SK-N-SH (cell line): ENCODE measurements at regions not wholly inside any gene's neighbourhood (a gene's known extent, or its start where the extent isn't known, plus 50 kb on each side); places are given as distances from the start of the nearest gene placed in this dataset.

Source experiments
- EP300 ChIP-seq, 2 experiments: IDR thresholded peaks; 2 replicates each; pipeline versions ENCODE4 v1.4.0 to v1.6.1; 2012; ENCODE audit warnings: borderline replicate concordance in 1 of 2, low read depth in 1 of 2, low read length in 1 of 2
- GATA2 ChIP-seq: sonication (generic); formaldehyde crosslinking; IDR thresholded peaks from 2 replicates; pipeline ENCODE4 v1.5.0; 2020; ENCODE audit warnings: mild to moderate bottlenecking, missing genetic modification reagents
- JUND ChIP-seq: IDR thresholded peaks from 2 replicates; pipeline ENCODE4 v1.4.0; 2012
- POLR2AphosphoS5 ChIP-seq: IDR thresholded peaks from 2 replicates; pipeline ENCODE4 v1.6.1; 2012; ENCODE audit warnings: low read depth, low read length
- SIN3A ChIP-seq: IDR thresholded peaks from 2 replicates; pipeline ENCODE4 v1.6.1; 2012; ENCODE audit warnings: low read depth, mild to moderate bottlenecking, low read length, moderate library complexity, borderline replicate concordance
- SMC3 ChIP-seq: IDR thresholded peaks from 2 replicates; pipeline ENCODE4 v1.6.1; 2012; ENCODE audit warnings: low read depth, low read length, improper control_type of control experiment
- TAF1 ChIP-seq: IDR thresholded peaks from 2 replicates; pipeline ENCODE4 v1.6.1; 2012; ENCODE audit warnings: low read depth, mild to moderate bottlenecking, low read length, moderate library complexity, borderline replicate concordance
- YY1 ChIP-seq: IDR thresholded peaks from 2 replicates; pipeline ENCODE4 v1.4.0; 2012; ENCODE audit warnings: low read depth, mild to moderate bottlenecking
- TF ChIP-seq, protein P1 (sequence below): IDR thresholded peaks from 2 replicates; pipeline ENCODE4 v1.6.1; 2012; ENCODE audit warnings: mild to moderate bottlenecking, low read depth, low read length, moderate library complexity
- TF ChIP-seq, protein P2 (sequence below): fragments of 200-600 bp; sonication (generic); IDR thresholded peaks from 2 replicates; pipeline ENCODE4 v1.6.1; 2017; ENCODE audit warnings: antibody characterized with exemption, mild to moderate bottlenecking, moderate library complexity
- TF ChIP-seq, protein P3 (sequence below): IDR thresholded peaks from 2 replicates; pipeline ENCODE4 v1.4.0; 2012; ENCODE audit warnings: low read depth, borderline replicate concordance

DNA sequence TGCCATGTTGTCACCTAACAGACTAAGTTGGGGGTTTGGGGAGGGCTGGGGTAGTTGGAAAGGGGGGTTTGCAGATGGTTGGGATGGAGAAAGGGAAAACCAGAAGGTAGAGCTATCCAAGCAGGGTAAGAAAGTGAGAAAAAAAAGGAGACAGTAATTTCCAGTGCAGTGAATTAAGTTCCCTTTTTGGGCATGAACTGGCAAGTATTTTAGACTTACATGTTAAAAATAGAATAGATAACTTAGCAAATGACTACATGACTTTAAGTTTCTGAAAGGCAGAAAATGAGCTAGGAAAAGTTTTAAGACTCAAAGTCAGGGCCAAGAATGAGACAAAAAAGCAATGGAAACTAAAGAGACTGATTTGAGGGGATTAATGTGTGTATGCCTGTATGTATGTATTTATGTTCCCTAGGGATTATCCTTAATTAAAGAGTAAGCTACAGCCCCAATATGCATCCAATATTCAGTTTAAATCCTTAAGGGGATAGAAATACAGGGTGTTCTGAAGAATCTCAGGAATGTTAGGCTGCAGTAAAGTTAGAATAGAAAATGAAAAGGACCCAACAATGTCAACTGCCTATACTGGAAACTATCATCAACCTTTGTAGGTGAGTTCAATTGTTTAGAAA lies 285.2 kb upstream of the MME start:
- TF ChIP-seq EP300 (IDR thresholded peaks at IDR 0.05; ENCODE audit: borderline replicate concordance in 1 of 2, low read depth in 1 of 2, low read length in 1 of 2) (no peak), TAF1 (no peak), SMC3 (no peak), YY1 (no peak), SIN3A (no peak), GATA2 (CRISPR knock-in tag) (no peak), JUND (no peak), POLR2AphosphoS5 (no peak)
- TF ChIP-seq, protein P1, sequence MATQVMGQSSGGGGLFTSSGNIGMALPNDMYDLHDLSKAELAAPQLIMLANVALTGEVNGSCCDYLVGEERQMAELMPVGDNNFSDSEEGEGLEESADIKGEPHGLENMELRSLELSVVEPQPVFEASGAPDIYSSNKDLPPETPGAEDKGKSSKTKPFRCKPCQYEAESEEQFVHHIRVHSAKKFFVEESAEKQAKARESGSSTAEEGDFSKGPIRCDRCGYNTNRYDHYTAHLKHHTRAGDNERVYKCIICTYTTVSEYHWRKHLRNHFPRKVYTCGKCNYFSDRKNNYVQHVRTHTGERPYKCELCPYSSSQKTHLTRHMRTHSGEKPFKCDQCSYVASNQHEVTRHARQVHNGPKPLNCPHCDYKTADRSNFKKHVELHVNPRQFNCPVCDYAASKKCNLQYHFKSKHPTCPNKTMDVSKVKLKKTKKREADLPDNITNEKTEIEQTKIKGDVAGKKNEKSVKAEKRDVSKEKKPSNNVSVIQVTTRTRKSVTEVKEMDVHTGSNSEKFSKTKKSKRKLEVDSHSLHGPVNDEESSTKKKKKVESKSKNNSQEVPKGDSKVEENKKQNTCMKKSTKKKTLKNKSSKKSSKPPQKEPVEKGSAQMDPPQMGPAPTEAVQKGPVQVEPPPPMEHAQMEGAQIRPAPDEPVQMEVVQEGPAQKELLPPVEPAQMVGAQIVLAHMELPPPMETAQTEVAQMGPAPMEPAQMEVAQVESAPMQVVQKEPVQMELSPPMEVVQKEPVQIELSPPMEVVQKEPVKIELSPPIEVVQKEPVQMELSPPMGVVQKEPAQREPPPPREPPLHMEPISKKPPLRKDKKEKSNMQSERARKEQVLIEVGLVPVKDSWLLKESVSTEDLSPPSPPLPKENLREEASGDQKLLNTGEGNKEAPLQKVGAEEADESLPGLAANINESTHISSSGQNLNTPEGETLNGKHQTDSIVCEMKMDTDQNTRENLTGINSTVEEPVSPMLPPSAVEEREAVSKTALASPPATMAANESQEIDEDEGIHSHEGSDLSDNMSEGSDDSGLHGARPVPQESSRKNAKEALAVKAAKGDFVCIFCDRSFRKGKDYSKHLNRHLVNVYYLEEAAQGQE: no peak
- TF ChIP-seq, protein P2, sequence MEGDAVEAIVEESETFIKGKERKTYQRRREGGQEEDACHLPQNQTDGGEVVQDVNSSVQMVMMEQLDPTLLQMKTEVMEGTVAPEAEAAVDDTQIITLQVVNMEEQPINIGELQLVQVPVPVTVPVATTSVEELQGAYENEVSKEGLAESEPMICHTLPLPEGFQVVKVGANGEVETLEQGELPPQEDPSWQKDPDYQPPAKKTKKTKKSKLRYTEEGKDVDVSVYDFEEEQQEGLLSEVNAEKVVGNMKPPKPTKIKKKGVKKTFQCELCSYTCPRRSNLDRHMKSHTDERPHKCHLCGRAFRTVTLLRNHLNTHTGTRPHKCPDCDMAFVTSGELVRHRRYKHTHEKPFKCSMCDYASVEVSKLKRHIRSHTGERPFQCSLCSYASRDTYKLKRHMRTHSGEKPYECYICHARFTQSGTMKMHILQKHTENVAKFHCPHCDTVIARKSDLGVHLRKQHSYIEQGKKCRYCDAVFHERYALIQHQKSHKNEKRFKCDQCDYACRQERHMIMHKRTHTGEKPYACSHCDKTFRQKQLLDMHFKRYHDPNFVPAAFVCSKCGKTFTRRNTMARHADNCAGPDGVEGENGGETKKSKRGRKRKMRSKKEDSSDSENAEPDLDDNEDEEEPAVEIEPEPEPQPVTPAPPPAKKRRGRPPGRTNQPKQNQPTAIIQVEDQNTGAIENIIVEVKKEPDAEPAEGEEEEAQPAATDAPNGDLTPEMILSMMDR: no peak
- TF ChIP-seq, protein P3, sequence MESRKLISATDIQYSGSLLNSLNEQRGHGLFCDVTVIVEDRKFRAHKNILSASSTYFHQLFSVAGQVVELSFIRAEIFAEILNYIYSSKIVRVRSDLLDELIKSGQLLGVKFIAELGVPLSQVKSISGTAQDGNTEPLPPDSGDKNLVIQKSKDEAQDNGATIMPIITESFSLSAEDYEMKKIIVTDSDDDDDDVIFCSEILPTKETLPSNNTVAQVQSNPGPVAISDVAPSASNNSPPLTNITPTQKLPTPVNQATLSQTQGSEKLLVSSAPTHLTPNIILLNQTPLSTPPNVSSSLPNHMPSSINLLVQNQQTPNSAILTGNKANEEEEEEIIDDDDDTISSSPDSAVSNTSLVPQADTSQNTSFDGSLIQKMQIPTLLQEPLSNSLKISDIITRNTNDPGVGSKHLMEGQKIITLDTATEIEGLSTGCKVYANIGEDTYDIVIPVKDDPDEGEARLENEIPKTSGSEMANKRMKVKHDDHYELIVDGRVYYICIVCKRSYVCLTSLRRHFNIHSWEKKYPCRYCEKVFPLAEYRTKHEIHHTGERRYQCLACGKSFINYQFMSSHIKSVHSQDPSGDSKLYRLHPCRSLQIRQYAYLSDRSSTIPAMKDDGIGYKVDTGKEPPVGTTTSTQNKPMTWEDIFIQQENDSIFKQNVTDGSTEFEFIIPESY: no peak
